ENCODE measurements at regions not wholly inside any gene's neighbourhood (a gene's known extent, or its start where the extent isn't known, plus 50 kb on each side); places are given as distances from the start of the nearest gene placed in this dataset.

GRCh38 chr12:78323226-78323625 lies 492.5 kb downstream of the NAV3 start:
- CTCF ChIA-PET, result no interaction called here
- DNase-seq (no peak), ATAC-seq (ENCODE audit: poor library complexity) (no peak)
- no peak overlapping the region for H3K27ac ChIP-seq (ENCODE audit: low read depth in 1 of 2, low read length in 2 of 2)
- TF ChIP-seq CTCF (IDR thresholded peaks at IDR 0.05), result no peak
- H3K27ac Mint-ChIP-seq, result no peak overlapping the region
- H3K4me1 ChIP-seq (ENCODE audit: insufficient read depth, low read length), result no peaks in the 10 kb centered on the region
- no peak overlapping the region for H3K4me3 ChIP-seq (ENCODE audit: low read length)
- H3K36me3 ChIP-seq (ENCODE audit: insufficient read depth, low read length), result no peaks in the 10 kb centered on the region
- no peaks in the 10 kb centered on the region for H3K9me3 ChIP-seq (ENCODE audit: control insufficient read depth in 1 of 2, insufficient read depth in 1 of 2, low read length in 2 of 2)
- H3K27me3 Mint-ChIP-seq, result no peaks in the 10 kb centered on the region
- intact Hi-C loops (cut with DNase I, micrococcal nuclease), result no loop called here
- no peaks in the 10 kb centered on the region for H3K4me1 Mint-ChIP-seq (ENCODE audit: low read depth)
- no peak overlapping the region for H3K4me3 Mint-ChIP-seq
- H3K9me3 Mint-ChIP-seq, result peaks cover 5% of the 10 kb centered on the region
- no peaks in the 10 kb centered on the region for H3K27me3 ChIP-seq (ENCODE audit: control insufficient read depth in 1 of 2, insufficient read depth in 2 of 2, low read length in 2 of 2)
- H3K36me3 Mint-ChIP-seq (ENCODE audit: low read depth), result no peaks in the 10 kb centered on the region
- POLR2A ChIA-PET, result no interaction called here

GRCh38 chr12:78324234-78324633 lies 493.5 kb downstream of the NAV3 start:
- H3K4me1 ChIP-seq (ENCODE audit: insufficient read depth, low read length), result no peaks in the 10 kb centered on the region
- no peaks in the 10 kb centered on the region for H3K27me3 ChIP-seq (ENCODE audit: control insufficient read depth in 1 of 2, insufficient read depth in 2 of 2, low read length in 2 of 2)
- no peak for TF ChIP-seq CTCF (IDR thresholded peaks at IDR 0.05)
- no peaks in the 10 kb centered on the region for H3K36me3 ChIP-seq (ENCODE audit: insufficient read depth, low read length)
- intact Hi-C loops (cut with DNase I, micrococcal nuclease), result no loop called here
- no peak overlapping the region for H3K27ac ChIP-seq (ENCODE audit: low read depth in 1 of 2, low read length in 2 of 2)
- H3K9me3 Mint-ChIP-seq, result peaks cover 5% of the 10 kb centered on the region
- no peak overlapping the region for H3K4me3 ChIP-seq (ENCODE audit: low read length)
- H3K27ac Mint-ChIP-seq, result no peak overlapping the region
- H3K4me1 Mint-ChIP-seq (ENCODE audit: low read depth), result no peaks in the 10 kb centered on the region
- H3K36me3 Mint-ChIP-seq (ENCODE audit: low read depth), result no peaks in the 10 kb centered on the region
- H3K27me3 Mint-ChIP-seq, result no peaks in the 10 kb centered on the region
- H3K9me3 ChIP-seq (ENCODE audit: control insufficient read depth in 1 of 2, insufficient read depth in 1 of 2, low read length in 2 of 2), result no peaks in the 10 kb centered on the region
- DNase-seq (no peak), ATAC-seq (ENCODE audit: poor library complexity) (no peak)
- CTCF ChIA-PET, result no interaction called here
- POLR2A ChIA-PET, result no interaction called here
- no peak overlapping the region for H3K4me3 Mint-ChIP-seq

GRCh38 chr12:78328524-78328923 lies 497.8 kb downstream of the NAV3 start:
- TF ChIP-seq CTCF (IDR thresholded peaks at IDR 0.05), result no peak
- Histone ChIP-seq H3K9me3 (ENCODE audit: control insufficient read depth in 1 of 2, insufficient read depth in 1 of 2, low read length in 2 of 2) (no peaks in the 10 kb centered on the region), H3K27me3 (ENCODE audit: control insufficient read depth in 1 of 2, insufficient read depth in 2 of 2, low read length in 2 of 2) (no peaks in the 10 kb centered on the region), H3K27ac (ENCODE audit: low read depth in 1 of 2, low read length in 2 of 2) (no peak overlapping the region), H3K4me3 (ENCODE audit: low read length) (no peak overlapping the region), H3K4me1 (ENCODE audit: insufficient read depth, low read length) (no peaks in the 10 kb centered on the region), H3K36me3 (ENCODE audit: insufficient read depth, low read length) (no peaks in the 10 kb centered on the region)
- no peaks in the 10 kb centered on the region for H3K36me3 Mint-ChIP-seq (ENCODE audit: low read depth)
- peaks cover 6% of the 10 kb centered on the region for H3K9me3 Mint-ChIP-seq
- POLR2A ChIA-PET, result no interaction called here
- no peak overlapping the region for H3K4me3 Mint-ChIP-seq
- DNase-seq (no peak), ATAC-seq (ENCODE audit: poor library complexity) (no peak)
- CTCF ChIA-PET, result no interaction called here
- no peaks in the 10 kb centered on the region for H3K4me1 Mint-ChIP-seq (ENCODE audit: low read depth)
- H3K27me3 Mint-ChIP-seq, result no peaks in the 10 kb centered on the region
- H3K27ac Mint-ChIP-seq, result no peak overlapping the region
- intact Hi-C loops (cut with DNase I, micrococcal nuclease), result no loop called here
